ENCODE measurements at regions not wholly inside any gene's neighbourhood (a gene's known extent, or its start where the extent isn't known, plus 50 kb on each side); places are given as distances from the start of the nearest gene placed in this dataset.

- H2AFZ ChIP-seq (ENCODE audit: low read length) = no peak overlapping the region
These were observed 103.1 kb upstream of the ARHGAP28 start for GRCh38 chr18:6626457-6626856.

More at GRCh38 chr18:6626457-6626856, 103.1 kb upstream of the ARHGAP28 start:
- Histone ChIP-seq H3K27me3 (ENCODE audit: control insufficient read depth in 1 of 2, insufficient read depth in 2 of 2, low read length in 2 of 2) (peaks cover 0 to 9% of the 10 kb centered on the region in 2 experiments; a peak in 2 of 5 replicates), H3K9me3 (ENCODE audit: low read length) (no peaks in the 10 kb centered on the region), H3K79me2 (ENCODE audit: insufficient read depth, low read length) (no peaks in the 10 kb centered on the region), H3K4me2 (ENCODE audit: low read depth, low read length) (no peak overlapping the region), H3K4me3 (replicated peaks in 1 of 3; ENCODE audit: insufficient read depth in 1 of 3, low read depth in 2 of 3, low read length in 3 of 3) (no peak overlapping the region), H3K4me1 (ENCODE audit: insufficient read depth, low read length) (no peaks in the 10 kb centered on the region), H3K9ac (ENCODE audit: insufficient read depth, low read depth, low read length) (no peak overlapping the region), H3K36me3 (replicated peaks in 1 of 2; ENCODE audit: control insufficient read depth in 1 of 2, insufficient read depth in 2 of 2, low read length in 2 of 2) (no peaks in the 10 kb centered on the region), H4K20me1 (ENCODE audit: insufficient read depth, low read length) (no peaks in the 10 kb centered on the region), H3K27ac (ENCODE audit: extremely low read length, insufficient read depth, low read length) (no peak overlapping the region)
- intact Hi-C loops (cut with micrococcal nuclease; ENCODE audit: unreplicated experiment) = no loop called here
- TF ChIP-seq CENPBD1 (CRISPR knock-in tag; IDR thresholded peaks at IDR 0.05; ENCODE audit: borderline replicate concordance, low read depth) (no peak), ZNF709 (CRISPR knock-in tag; IDR thresholded peaks at IDR 0.05) (no peak), ZNF776 (CRISPR knock-in tag; IDR thresholded peaks at IDR 0.05) (no peak), TCF12 (IDR thresholded peaks at IDR 0.05) (no peak), TCF12 (CRISPR knock-in tag; IDR thresholded peaks at IDR 0.05) (no peak), ZMYM2 (CRISPR knock-in tag; IDR thresholded peaks at IDR 0.05) (no peak), EED (CRISPR knock-in tag; IDR thresholded peaks at IDR 0.05) (no peak), DNMT3B (CRISPR knock-in tag; conservative IDR thresholded peaks at IDR 0.05) (no peak), ZNF230 (CRISPR knock-in tag; IDR thresholded peaks at IDR 0.05) (no peak)
- TF ChIP-seq, protein P1, sequence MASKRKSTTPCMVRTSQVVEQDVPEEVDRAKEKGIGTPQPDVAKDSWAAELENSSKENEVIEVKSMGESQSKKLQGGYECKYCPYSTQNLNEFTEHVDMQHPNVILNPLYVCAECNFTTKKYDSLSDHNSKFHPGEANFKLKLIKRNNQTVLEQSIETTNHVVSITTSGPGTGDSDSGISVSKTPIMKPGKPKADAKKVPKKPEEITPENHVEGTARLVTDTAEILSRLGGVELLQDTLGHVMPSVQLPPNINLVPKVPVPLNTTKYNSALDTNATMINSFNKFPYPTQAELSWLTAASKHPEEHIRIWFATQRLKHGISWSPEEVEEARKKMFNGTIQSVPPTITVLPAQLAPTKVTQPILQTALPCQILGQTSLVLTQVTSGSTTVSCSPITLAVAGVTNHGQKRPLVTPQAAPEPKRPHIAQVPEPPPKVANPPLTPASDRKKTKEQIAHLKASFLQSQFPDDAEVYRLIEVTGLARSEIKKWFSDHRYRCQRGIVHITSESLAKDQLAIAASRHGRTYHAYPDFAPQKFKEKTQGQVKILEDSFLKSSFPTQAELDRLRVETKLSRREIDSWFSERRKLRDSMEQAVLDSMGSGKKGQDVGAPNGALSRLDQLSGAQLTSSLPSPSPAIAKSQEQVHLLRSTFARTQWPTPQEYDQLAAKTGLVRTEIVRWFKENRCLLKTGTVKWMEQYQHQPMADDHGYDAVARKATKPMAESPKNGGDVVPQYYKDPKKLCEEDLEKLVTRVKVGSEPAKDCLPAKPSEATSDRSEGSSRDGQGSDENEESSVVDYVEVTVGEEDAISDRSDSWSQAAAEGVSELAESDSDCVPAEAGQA (IDR thresholded peaks at IDR 0.05; ENCODE audit: low read depth) = no peak
- TF ChIP-seq, protein P1 (CRISPR knock-in tag; IDR thresholded peaks at IDR 0.05; ENCODE audit: borderline replicate concordance) = no peak
- TF ChIP-seq, protein P2, sequence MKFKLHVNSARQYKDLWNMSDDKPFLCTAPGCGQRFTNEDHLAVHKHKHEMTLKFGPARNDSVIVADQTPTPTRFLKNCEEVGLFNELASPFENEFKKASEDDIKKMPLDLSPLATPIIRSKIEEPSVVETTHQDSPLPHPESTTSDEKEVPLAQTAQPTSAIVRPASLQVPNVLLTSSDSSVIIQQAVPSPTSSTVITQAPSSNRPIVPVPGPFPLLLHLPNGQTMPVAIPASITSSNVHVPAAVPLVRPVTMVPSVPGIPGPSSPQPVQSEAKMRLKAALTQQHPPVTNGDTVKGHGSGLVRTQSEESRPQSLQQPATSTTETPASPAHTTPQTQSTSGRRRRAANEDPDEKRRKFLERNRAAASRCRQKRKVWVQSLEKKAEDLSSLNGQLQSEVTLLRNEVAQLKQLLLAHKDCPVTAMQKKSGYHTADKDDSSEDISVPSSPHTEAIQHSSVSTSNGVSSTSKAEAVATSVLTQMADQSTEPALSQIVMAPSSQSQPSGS (CRISPR knock-in tag; IDR thresholded peaks at IDR 0.05) = no peak
- DNase-seq (ENCODE audit: low spot score) (no peak), FAIRE-seq (no peak), ATAC-seq (no peak)
- CTCF ChIA-PET (ENCODE audit: low intra/inter-chr PET ratio, low total read pairs) = no interaction called here
- 21% methylated on average over 5 of the region's 5 CpGs for WGBS (ENCODE audit: low lambda C conversion rate)
- POLR2A ChIA-PET = no interaction called here
- in situ Hi-C loops (cut with HindIII; ENCODE audit: extremely low pct_ligation_motif_present, low pct_unique_long_range_greater_than_20kb) = no loop called here
- no TSS peak for BruUV-seq (replicated peaks)
